Left colon (tissue), 2 donors: ENCODE measurements at regions not wholly inside any gene's neighbourhood (a gene's known extent, or its start where the extent isn't known, plus 50 kb on each side); places are given as distances from the start of the nearest gene placed in this dataset.
"Not testable (repeated sequence)": the region's sequence is repeated elsewhere in the genome, so short reads cannot be mapped to it uniquely, and the experiment has no call there.

ENCODE experiments used
- ATAC-seq: fragments of 200-7000 bp; cut with Tn5 transposase; one replicate; pipeline ENCODE4 v1.9.1; 2020; ENCODE audit warnings: mild to moderate bottlenecking, moderate library complexity
- DNase-seq, 2 donors: peaks; one replicate each; pipeline ENCODE4 v3.0.0-alpha.2; 2020
- intact Hi-C, 2 donors: fragments of 100-400 bp; cut with DNase I in 1 of 2; cut with micrococcal nuclease in 1 of 2; formaldehyde crosslinking; loops; one replicate each; pipeline versions ENCODE4 v1.11.2 to v1.14.0; 2022; cut with DNase I, micrococcal nuclease
- donor health status: DM: no; HTN: no; CAD: no.
- donor health status: DM: yes; HTN: yes; CAD: no.

DNA sequence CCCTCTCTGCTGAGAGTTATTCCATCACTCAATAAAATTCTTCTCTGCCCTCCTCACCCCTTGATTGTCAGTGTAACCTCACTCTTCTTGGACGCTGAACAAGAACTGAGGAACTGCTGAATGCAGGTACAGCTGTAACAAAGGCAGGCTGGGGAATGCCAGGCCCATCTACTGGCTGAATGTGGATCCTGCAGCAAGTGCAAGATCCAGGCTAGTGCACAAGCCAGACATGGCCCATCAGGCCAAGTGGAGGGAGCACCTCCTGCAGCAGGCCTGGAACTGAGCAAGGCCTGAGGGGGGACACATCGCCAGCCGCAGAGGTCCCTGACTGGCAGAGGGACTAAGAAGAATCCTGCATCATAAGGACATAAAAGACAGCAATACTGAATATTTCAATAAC lies 411.8 kb upstream of the PCDH10 start:
- ATAC-seq (no peak), DNase-seq (no peak)
- intact Hi-C loops, result no loop called here

GRCh38 chr4:132759199-132759780 lies 389.8 kb upstream of the PCDH10 start:
- DNase-seq, result no peak
- ATAC-seq, result no peak
- intact Hi-C loops, result no loop called here

DNA sequence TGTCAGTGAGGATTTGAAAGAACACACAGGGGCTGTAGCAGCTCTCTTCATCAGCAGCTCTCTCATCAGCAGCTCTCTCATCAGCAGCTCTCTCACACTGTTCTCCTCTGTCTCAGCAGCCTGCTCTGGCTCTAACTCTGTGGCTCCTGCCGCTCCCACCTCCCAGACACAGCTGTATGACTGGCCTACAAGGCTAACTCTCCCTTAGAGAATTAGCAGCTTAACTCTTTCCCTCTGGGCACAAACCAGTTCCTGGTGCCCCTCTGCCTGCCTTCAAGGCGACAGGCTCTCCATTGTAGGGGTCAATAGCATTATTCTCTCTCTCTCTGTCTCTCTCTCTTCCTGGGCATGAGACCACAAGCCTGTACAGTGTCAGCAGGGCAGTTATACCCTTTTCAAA lies 385.6 kb upstream of the PCDH10 start:
- ATAC-seq (no peak), DNase-seq (no peak)
- intact Hi-C loops, result no loop called here

GRCh38 chr4:132767901-132768300 lies 381.2 kb upstream of the PCDH10 start:
- DNase-seq, result no peak
- no peak for ATAC-seq
- intact Hi-C loops, result no loop called here

- DNase-seq (no peak), ATAC-seq (no peak)
- intact Hi-C loops, result no loop called here
These were observed 378.3 kb upstream of the PCDH10 start for GRCh38 chr4:132770776-132771175.

- intact Hi-C loops, result no loop called here
- no peak for ATAC-seq
These were observed 356.8 kb upstream of the PCDH10 start for GRCh38 chr4:132792310-132792709.

DNA sequence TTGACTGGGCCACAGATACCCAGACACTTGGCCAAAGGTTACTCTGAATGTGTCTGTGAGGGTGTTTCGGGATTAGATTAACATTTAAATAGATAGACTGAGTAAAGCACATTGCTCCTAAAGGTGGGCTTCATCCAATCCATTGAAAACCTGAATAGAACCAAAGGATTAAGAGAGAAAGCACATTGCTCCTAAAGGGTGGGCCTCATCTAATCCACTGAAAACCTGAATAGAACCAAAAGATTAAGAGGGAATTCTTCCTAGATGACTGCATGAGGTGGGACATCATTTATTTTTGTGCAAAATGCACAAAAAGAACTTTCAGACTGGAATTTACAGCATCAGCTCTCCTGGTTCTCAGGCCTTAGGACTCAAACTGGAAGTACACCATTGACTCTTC lies 351.2 kb upstream of the PCDH10 start:
- ATAC-seq (no peak), DNase-seq (no peak)
- intact Hi-C loops, result no loop called here

More at GRCh38 chr4:132792310-132792709, 356.8 kb upstream of the PCDH10 start:
- no peak for DNase-seq

- intact Hi-C loops, result no loop called here
- DNase-seq (no peak), ATAC-seq (no peak)
These were observed 339.6 kb upstream of the PCDH10 start for GRCh38 chr4:132809298-132810032.

- ATAC-seq, intact Hi-C loops, DNase-seq: not testable (repeated sequence)
These were observed 336.0 kb upstream of the PCDH10 start for GRCh38 chr4:132813061-132813460.

DNA sequence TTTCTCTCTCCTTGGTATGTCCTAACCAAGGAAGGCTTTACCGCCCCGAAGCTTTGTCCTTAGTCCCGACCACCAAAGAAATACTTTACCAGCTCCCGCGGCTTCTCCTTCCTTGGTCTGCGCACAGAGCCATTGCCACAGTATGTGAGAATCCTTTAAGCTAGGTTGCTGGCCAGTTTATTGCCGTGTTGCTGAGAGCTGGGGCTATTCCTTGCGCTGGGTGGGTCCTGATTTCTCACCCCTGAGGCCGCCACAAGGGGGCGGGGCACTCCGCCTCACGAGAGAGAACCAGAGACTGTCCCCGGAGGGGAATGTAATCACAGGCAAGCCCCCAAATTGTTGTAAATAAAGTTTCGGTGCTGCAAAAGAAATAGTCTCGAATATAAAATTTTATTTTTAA lies 331.0 kb upstream of the PCDH10 start:
- no peak for DNase-seq
- intact Hi-C loops, result no loop called here
- ATAC-seq, result no peak

DNA sequence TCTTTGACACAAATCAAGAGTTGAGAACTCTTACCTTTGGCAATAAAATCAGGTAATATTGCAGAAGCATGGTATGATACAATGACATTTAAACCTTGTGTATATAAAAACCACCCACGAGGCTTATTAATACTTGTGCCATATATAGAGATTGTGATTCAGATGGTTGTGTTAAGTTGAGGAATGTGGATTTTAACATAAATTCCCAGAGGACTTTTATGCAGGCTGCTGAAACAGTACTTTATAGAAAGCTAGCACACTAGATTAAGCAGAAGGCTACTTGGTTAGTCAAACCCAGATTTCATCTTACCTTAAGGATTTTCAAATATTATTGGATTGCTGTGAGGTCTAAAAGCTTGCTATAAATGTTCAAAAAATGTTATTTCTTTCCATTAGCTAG lies 325.7 kb upstream of the PCDH10 start:
- DNase-seq (no peak), ATAC-seq (no peak)
- intact Hi-C loops, result no loop called here

- ATAC-seq, result no peak
- DNase-seq, result no peak
- intact Hi-C loops, result no loop called here
These were observed 324.3 kb upstream of the PCDH10 start for GRCh38 chr4:132824761-132825160.

GRCh38 chr4:132827522-132827921 lies 321.6 kb upstream of the PCDH10 start:
- no peak for ATAC-seq
- DNase-seq, result no peak
- intact Hi-C loops, result no loop called here

GRCh38 chr4:132838244-132838643 lies 310.9 kb upstream of the PCDH10 start:
- intact Hi-C loops, result no loop called here
- DNase-seq (no peak), ATAC-seq (no peak)

- no peak for DNase-seq
- intact Hi-C loops, result no loop called here
- ATAC-seq, result no peak
These were observed 310.0 kb upstream of the PCDH10 start for GRCh38 chr4:132839070-132839469.

- ATAC-seq, result no peak
- intact Hi-C loops, result no loop called here
These were observed 289.2 kb upstream of the PCDH10 start for GRCh38 chr4:132859929-132860328.

DNA sequence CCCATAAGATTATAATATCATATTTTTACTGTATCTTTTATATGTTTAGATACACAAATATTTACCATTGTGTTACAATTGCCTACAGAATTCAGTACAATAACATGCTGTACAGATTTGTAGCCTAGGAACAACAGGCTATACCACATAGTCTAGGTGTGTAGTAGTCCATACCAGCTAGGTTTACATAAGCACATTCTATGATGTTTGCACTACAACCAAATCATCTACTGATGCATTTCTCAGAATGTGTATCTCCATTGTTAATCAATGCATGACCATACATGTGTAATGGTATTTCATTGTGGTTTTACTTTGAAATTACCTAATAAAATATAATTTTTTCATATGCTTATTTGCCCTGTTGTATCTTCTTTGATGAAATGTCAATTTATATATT lies 288.1 kb upstream of the PCDH10 start:
- intact Hi-C loops, result no loop called here
- no peak for ATAC-seq
- DNase-seq, result no peak

More at GRCh38 chr4:132859929-132860328, 289.2 kb upstream of the PCDH10 start:
- no peak for DNase-seq

DNA sequence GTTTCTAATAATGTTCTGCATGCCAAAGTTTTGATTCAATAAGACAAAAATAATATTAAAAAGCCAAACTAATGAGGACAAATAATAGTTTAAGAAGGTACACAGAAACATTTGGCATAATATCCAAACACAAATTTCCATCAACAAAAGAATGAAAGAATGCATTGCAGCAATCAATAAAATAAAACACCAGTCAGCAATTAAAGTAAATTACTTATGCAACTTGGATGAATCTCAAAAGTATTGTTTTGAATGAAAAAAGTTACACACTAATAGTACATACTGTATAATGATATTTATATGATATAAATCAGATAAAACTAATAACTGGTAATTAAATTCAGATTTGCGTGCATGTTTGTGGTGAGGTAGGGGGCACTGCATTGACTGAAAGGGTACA lies 285.5 kb upstream of the PCDH10 start:
- intact Hi-C loops, result no loop called here

GRCh38 chr4:132865458-132865857 lies 283.6 kb upstream of the PCDH10 start:
- DNase-seq (no peak), ATAC-seq (no peak)
- intact Hi-C loops, result no loop called here

More for the DNA sequence above, 285.5 kb upstream of the PCDH10 start:
- ATAC-seq (no peak), DNase-seq (no peak)

DNA sequence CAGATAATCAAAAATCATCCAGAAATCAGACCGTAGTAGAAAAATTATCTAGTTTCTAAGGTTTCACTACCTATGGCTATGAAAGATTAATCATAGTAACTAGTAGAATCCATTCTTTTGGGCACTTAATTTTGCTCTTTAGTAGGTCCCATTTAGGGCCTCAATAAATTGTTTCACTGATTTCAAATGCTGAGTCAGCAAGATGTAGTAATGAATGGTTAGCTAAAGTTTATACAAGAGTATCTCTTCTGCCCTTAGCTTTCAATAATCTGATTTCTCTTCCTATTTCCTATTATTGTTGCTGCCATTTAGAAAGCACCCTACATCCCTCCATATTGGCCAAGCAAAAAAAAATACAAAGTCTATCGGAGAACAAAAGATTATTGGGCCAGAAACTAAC lies 283.2 kb upstream of the PCDH10 start:
- intact Hi-C loops, result no loop called here
- no peak for ATAC-seq
- DNase-seq, result no peak

- intact Hi-C loops, result no loop called here
- ATAC-seq (no peak), DNase-seq (no peak)
These were observed 282.5 kb upstream of the PCDH10 start for GRCh38 chr4:132866616-132867015.
